ENCODE measurements at regions not wholly inside any gene's neighbourhood (a gene's known extent, or its start where the extent isn't known, plus 50 kb on each side); places are given as distances from the start of the nearest gene placed in this dataset.

GRCh38 chr5:82925061-82925411 lies 152.2 kb downstream of the TMEM167A start:
- H3K27ac ChIP-seq, result no peak overlapping the region

GRCh38 chr5:82924226-82925060 lies 152.8 kb downstream of the TMEM167A start:
- Histone ChIP-seq H3K9me3 (no peaks in the 10 kb centered on the region), H3K4me1 (peaks cover 0 to 7% (median 2%) of the 10 kb centered on the region in 6 donors), H3K27ac (no peak overlapping the region), H3K36me3 (no peaks in the 10 kb centered on the region), H3K4me3 (no peak overlapping the region), H3K27me3 (replicated peaks in 1 of 7) (no peaks in the 10 kb centered on the region)
- intact Hi-C loops (cut with DNase I; ENCODE audit: low total_unique reads), result no loop called here
- TF ChIP-seq POLR2A (IDR thresholded peaks at IDR 0.05) (no peak), CTCF (IDR thresholded peaks at IDR 0.05 in 8 of 11, conservative IDR thresholded peaks at IDR 0.05 in 3 of 11) (no peak), POLR2AphosphoS5 (IDR thresholded peaks at IDR 0.05) (no peak)
- 63 to 80% (median 68%) methylated on average over 5 of the region's 5 CpGs for WGBS, 5 donors
- DNase-seq, result no peak

More at GRCh38 chr5:82925061-82925411, 152.2 kb downstream of the TMEM167A start:
- TF ChIP-seq POLR2AphosphoS5 (IDR thresholded peaks at IDR 0.05) (no peak), POLR2A (IDR thresholded peaks at IDR 0.05) (no peak), CTCF (IDR thresholded peaks at IDR 0.05 in 8 of 11, conservative IDR thresholded peaks at IDR 0.05 in 3 of 11) (no peak)
- Histone ChIP-seq H3K4me3 (no peak overlapping the region), H3K36me3 (no peaks in the 10 kb centered on the region), H3K4me1 (peaks cover 0 to 7% (median 2%) of the 10 kb centered on the region in 6 donors), H3K27me3 (replicated peaks in 1 of 7) (no peaks in the 10 kb centered on the region), H3K9me3 (no peaks in the 10 kb centered on the region)
- intact Hi-C loops (cut with DNase I; ENCODE audit: low total_unique reads), result no loop called here
- 61 to 77% (median 73%) methylated on average over 3 of the region's 3 CpGs for WGBS, 5 donors
- no peak for DNase-seq

GRCh38 chr5:82922086-82922734 lies 155.0 kb downstream of the TMEM167A start:
- DNase-seq, result no peak
- Histone ChIP-seq H3K27ac (no peak overlapping the region), H3K4me1 (peaks cover 0 to 7% (median 2%) of the 10 kb centered on the region in 6 donors), H3K4me3 (no peak overlapping the region), H3K27me3 (replicated peaks in 1 of 7) (no peaks in the 10 kb centered on the region), H3K36me3 (no peaks in the 10 kb centered on the region), H3K9me3 (no peaks in the 10 kb centered on the region)
- intact Hi-C loops (cut with DNase I; ENCODE audit: low total_unique reads), result no loop called here
- WGBS, 5 donors, result 70 to 89% (median 86%) methylated on average over 10 of the region's 10 CpGs
- no peak for TF ChIP-seq POLR2AphosphoS5 (IDR thresholded peaks at IDR 0.05)
- TF ChIP-seq POLR2A (IDR thresholded peaks at IDR 0.05), result no peak
- TF ChIP-seq CTCF (IDR thresholded peaks at IDR 0.05 in 8 of 11, conservative IDR thresholded peaks at IDR 0.05 in 3 of 11), result no peak
